ENCODE measurements at regions not wholly inside any gene's neighbourhood (a gene's known extent, or its start where the extent isn't known, plus 50 kb on each side); places are given as distances from the start of the nearest gene placed in this dataset.

DNA sequence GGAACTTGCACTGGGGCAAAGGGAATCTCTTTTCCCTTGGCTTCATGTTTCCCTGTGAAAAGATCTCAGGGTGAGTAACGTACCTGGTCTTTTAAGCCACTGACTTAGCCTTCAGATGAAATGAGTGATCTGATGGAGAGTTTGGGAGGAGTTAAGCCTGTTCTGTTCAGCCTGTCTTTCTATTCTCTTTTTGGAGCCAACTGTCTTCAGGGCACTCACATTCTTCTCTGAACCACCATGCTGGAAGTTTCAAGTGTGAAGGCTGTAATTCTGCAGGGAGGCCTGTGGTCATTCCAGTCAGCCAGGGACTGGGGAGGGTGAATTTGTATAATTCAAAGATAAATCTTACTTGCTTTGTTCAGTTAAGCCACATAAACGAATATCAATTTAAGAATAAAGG lies 722.2 kb upstream of the SEMA6A start:
- no peak overlapping the region for H3K27ac ChIP-seq
- DNase-seq (ENCODE audit: low read depth in 1 of 2, low spot score in 1 of 2): no peak
- 1% methylated on average over 2 of the region's 2 CpGs for WGBS (ENCODE audit: missing lambda C conversion rate)
- no peak for ATAC-seq
- H3K4me1 ChIP-seq: no peaks in the 10 kb centered on the region
- POLR2A ChIA-PET: no interaction called here
- CTCF ChIA-PET: no interaction called here
- no peak overlapping the region for H3K4me3 ChIP-seq
- peaks cover 3% of the 10 kb centered on the region; the same call in 1 of the 3 replicates for H3K9me3 ChIP-seq
- H3K4me2 ChIP-seq: no peak overlapping the region
- no peak for FAIRE-seq
- TF ChIP-seq ZSCAN20 (CRISPR knock-in tag; IDR thresholded peaks at IDR 0.05): no peak
- TF ChIP-seq, protein P1, sequence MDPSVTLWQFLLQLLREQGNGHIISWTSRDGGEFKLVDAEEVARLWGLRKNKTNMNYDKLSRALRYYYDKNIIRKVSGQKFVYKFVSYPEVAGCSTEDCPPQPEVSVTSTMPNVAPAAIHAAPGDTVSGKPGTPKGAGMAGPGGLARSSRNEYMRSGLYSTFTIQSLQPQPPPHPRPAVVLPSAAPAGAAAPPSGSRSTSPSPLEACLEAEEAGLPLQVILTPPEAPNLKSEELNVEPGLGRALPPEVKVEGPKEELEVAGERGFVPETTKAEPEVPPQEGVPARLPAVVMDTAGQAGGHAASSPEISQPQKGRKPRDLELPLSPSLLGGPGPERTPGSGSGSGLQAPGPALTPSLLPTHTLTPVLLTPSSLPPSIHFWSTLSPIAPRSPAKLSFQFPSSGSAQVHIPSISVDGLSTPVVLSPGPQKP (IDR thresholded peaks at IDR 0.05; ENCODE audit: low read depth, low read length): no peak
- TF ChIP-seq HOXB13 (CRISPR knock-in tag; IDR thresholded peaks at IDR 0.05; ENCODE audit: low read depth): no peak
- TF ChIP-seq HOXA7 (CRISPR knock-in tag; IDR thresholded peaks at IDR 0.05): no peak
- TF ChIP-seq NFE2L2 (conservative IDR thresholded peaks at IDR 0.05; ENCODE audit: low read length): no peak
- TF ChIP-seq TFCP2L1 (CRISPR knock-in tag; IDR thresholded peaks at IDR 0.05): no peak
- TF ChIP-seq, protein P2, sequence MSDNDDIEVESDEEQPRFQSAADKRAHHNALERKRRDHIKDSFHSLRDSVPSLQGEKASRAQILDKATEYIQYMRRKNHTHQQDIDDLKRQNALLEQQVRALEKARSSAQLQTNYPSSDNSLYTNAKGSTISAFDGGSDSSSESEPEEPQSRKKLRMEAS (IDR thresholded peaks at IDR 0.05): no peak
- no peak for TF ChIP-seq RARB (CRISPR knock-in tag; IDR thresholded peaks at IDR 0.05)
- TF ChIP-seq HEYL (CRISPR knock-in tag; IDR thresholded peaks at IDR 0.05): no peak
- TF ChIP-seq, protein P3, sequence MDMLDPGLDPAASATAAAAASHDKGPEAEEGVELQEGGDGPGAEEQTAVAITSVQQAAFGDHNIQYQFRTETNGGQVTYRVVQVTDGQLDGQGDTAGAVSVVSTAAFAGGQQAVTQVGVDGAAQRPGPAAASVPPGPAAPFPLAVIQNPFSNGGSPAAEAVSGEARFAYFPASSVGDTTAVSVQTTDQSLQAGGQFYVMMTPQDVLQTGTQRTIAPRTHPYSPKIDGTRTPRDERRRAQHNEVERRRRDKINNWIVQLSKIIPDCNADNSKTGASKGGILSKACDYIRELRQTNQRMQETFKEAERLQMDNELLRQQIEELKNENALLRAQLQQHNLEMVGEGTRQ (IDR thresholded peaks at IDR 0.05): no peak
- TF ChIP-seq MYC (IDR thresholded peaks at IDR 0.05; ENCODE audit: borderline replicate concordance, low read length): no peak
- TF ChIP-seq ZNF302 (CRISPR knock-in tag; IDR thresholded peaks at IDR 0.05): no peak
- no peak for TF ChIP-seq EP300 (IDR thresholded peaks at IDR 0.05)

DNA sequence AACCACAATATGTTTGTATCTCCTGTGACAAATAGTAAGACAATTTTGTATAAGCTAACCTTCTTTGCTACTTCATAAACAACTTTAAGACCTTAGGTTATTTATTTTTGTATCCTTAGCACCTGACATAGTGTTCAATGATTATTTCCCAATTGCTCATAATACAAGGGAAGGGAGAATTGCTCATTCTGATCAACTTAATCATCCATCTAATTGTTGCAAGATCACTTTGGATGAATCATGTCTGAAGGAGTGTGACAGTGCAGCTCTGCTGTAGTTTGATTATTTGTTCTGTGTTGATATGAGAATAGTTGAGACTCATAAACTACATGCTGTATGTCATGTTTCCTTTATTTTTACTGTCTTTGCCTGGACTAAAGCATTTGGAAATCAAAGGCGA lies 721.3 kb upstream of the SEMA6A start:
- Histone ChIP-seq H3K9me3 (peaks cover 3% of the 10 kb centered on the region; the same call in 1 of the 3 replicates), H3K4me1 (no peaks in the 10 kb centered on the region), H3K27ac (no peak overlapping the region), H3K4me2 (no peak overlapping the region), H3K4me3 (no peak overlapping the region)
- 0% methylated on average over 1 of the region's 1 CpG for WGBS (ENCODE audit: missing lambda C conversion rate)
- CTCF ChIA-PET: interaction anchor here (1.0 kb wide), 1 partner anchor 9 kb away, joined by 3 read pairs; no protein-coding TSS in a partner anchor
- TF ChIP-seq ZSCAN20 (CRISPR knock-in tag; IDR thresholded peaks at IDR 0.05): no peak
- TF ChIP-seq HOXA7 (CRISPR knock-in tag; IDR thresholded peaks at IDR 0.05): no peak
- no peak for TF ChIP-seq ZC3H11A (IDR thresholded peaks at IDR 0.05)
- TF ChIP-seq, protein P4, sequence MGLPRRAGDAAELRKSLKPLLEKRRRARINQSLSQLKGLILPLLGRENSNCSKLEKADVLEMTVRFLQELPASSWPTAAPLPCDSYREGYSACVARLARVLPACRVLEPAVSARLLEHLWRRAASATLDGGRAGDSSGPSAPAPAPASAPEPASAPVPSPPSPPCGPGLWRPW (IDR thresholded peaks at IDR 0.05): no peak
- no peak for TF ChIP-seq NFE2L2 (conservative IDR thresholded peaks at IDR 0.05; ENCODE audit: low read length)
- no peak for TF ChIP-seq EHF (CRISPR knock-in tag; IDR thresholded peaks at IDR 0.05)
- no peak for TF ChIP-seq FOSL2 (IDR thresholded peaks at IDR 0.05)
- TF ChIP-seq FOSL2 (CRISPR knock-in tag; IDR thresholded peaks at IDR 0.05): no peak
- no peak for TF ChIP-seq FOXS1 (CRISPR knock-in tag; IDR thresholded peaks at IDR 0.05)
- TF ChIP-seq, protein P2 (IDR thresholded peaks at IDR 0.05): no peak
- no peak for TF ChIP-seq POLR2AphosphoS2 (conservative IDR thresholded peaks at IDR 0.05; ENCODE audit: low read length)
- no peak for TF ChIP-seq MYC (IDR thresholded peaks at IDR 0.05; ENCODE audit: borderline replicate concordance, low read length)
- TF ChIP-seq, protein P5, sequence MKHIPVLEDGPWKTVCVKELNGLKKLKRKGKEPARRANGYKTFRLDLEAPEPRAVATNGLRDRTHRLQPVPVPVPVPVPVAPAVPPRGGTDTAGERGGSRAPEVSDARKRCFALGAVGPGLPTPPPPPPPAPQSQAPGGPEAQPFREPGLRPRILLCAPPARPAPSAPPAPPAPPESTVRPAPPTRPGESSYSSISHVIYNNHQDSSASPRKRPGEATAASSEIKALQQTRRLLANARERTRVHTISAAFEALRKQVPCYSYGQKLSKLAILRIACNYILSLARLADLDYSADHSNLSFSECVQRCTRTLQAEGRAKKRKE (CRISPR knock-in tag; IDR thresholded peaks at IDR 0.05; ENCODE audit: low read depth): no peak
- no peak for ATAC-seq
- POLR2A ChIA-PET: no interaction called here
- DNase-seq (ENCODE audit: low read depth in 1 of 2, low spot score in 1 of 2): no peak
- no peak for FAIRE-seq

DNA sequence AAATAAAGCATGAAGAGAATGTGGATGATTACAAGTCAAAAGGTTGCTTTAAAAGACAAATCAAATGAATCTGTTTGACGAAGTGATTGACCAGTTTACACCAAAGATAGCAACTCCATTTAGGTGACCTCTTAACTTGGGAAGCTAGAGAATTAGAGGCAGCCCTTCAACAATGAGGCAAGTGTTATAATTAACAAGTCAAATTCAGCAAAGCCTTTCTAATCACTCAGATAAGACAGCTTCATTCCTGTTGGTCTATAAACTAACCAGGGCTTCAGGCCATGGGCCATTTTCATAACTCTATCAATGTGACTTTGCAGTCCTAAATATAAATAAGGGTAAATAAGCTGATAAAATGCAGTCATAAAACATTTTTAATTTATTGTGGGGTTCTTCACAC lies 712.2 kb upstream of the SEMA6A start:
- no peak overlapping the region for H3K4me2 ChIP-seq
- H3K4me1 ChIP-seq: no peaks in the 10 kb centered on the region
- ChIA-PET POLR2A (no interaction called here), CTCF (interaction anchor here (0.5 to 1.5 kb wide), 2 partner anchors 9 to 1149 kb away, joined by 3 read pairs; no protein-coding TSS in a partner anchor)
- no peak for ATAC-seq
- no peak overlapping the region for H3K4me3 ChIP-seq
- DNase-seq (ENCODE audit: low read depth in 1 of 2, low spot score in 1 of 2): no peak
- FAIRE-seq: no peak
- no peaks in the 10 kb centered on the region for H3K9me3 ChIP-seq
- 0% methylated on average over 1 of the region's 1 CpG for WGBS (ENCODE audit: missing lambda C conversion rate)
- H3K27ac ChIP-seq: no peak overlapping the region
- TF ChIP-seq SMC3 (IDR thresholded peaks at IDR 0.05) (no peak), CBX2 (IDR thresholded peaks at IDR 0.05; ENCODE audit: borderline replicate concordance, low read depth) (no peak), GATA3 (IDR thresholded peaks at IDR 0.05; ENCODE audit: borderline replicate concordance) (no peak), EP300 (IDR thresholded peaks at IDR 0.05) (no peak), RARB (CRISPR knock-in tag; IDR thresholded peaks at IDR 0.05) (no peak), HOXA7 (CRISPR knock-in tag; IDR thresholded peaks at IDR 0.05) (no peak), ZC3H11A (IDR thresholded peaks at IDR 0.05) (no peak), ESRRA (IDR thresholded peaks at IDR 0.05; ENCODE audit: borderline replicate concordance, low read length) (no peak), TP53 (CRISPR knock-in tag; IDR thresholded peaks at IDR 0.05) (no peak), CEBPB (IDR thresholded peaks at IDR 0.05) (no peak), CHD4 (IDR thresholded peaks at IDR 0.05; ENCODE audit: borderline replicate concordance) (no peak), SREBF2 (IDR thresholded peaks at IDR 0.05) (no peak), EHMT2 (IDR thresholded peaks at IDR 0.05; ENCODE audit: low read depth) (no peak), FOSB (CRISPR knock-in tag; IDR thresholded peaks at IDR 0.05) (no peak), ZSCAN20 (CRISPR knock-in tag; IDR thresholded peaks at IDR 0.05) (no peak)
- TF ChIP-seq, protein P6, sequence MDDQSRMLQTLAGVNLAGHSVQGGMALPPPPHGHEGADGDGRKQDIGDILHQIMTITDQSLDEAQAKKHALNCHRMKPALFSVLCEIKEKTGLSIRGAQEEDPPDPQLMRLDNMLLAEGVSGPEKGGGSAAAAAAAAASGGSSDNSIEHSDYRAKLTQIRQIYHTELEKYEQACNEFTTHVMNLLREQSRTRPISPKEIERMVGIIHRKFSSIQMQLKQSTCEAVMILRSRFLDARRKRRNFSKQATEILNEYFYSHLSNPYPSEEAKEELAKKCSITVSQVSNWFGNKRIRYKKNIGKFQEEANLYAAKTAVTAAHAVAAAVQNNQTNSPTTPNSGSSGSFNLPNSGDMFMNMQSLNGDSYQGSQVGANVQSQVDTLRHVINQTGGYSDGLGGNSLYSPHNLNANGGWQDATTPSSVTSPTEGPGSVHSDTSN (IDR thresholded peaks at IDR 0.05): no peak
